Esophagus muscularis mucosa (tissue), 4 donors: ENCODE measurements at regions not wholly inside any gene's neighbourhood (a gene's known extent, or its start where the extent isn't known, plus 50 kb on each side); places are given as distances from the start of the nearest gene placed in this dataset.
"Not testable (repeated sequence)": the region's sequence is repeated elsewhere in the genome, so short reads cannot be mapped to it uniquely, and the experiment has no call there.

Experiments
- DNase-seq: peaks from one replicate; pipeline ENCODE4 v3.0.0-alpha.2; 2017; ENCODE audit errors: extremely low spot score
- H3K27ac ChIP-seq, 4 donors: fragments of 200-600 bp; sonication (generic); replicated peaks in 1 of 4; 1 replicate in 3 of 4; 2 replicates in 1 of 4; pipeline ENCODE4 v1.5.1; 2016 to 2019; ENCODE audit warnings: mild to moderate bottlenecking in 1 of 4
- H3K27me3 ChIP-seq, 4 donors: fragments of 200-600 bp; sonication (generic); one replicate each; pipeline versions ENCODE4 v1.5.1 to v1.6.0; 2016 to 2019
- H3K36me3 ChIP-seq, 4 donors: fragments of 200-600 bp; sonication (generic); one replicate each; pipeline ENCODE4 v1.5.1; 2016 to 2019
- H3K4me1 ChIP-seq, 4 donors: fragments of 200-600 bp; sonication (generic); one replicate each; pipeline ENCODE4 v1.5.1; 2016 to 2019
- H3K4me3 ChIP-seq, 4 donors: fragments of 200-600 bp; sonication (generic); 1 replicate in 2 of 4; 2 replicates in 2 of 4; pipeline ENCODE4 v1.5.1; 2016 to 2019; ENCODE audit warnings: mild to moderate bottlenecking in 4 of 4, moderate library complexity in 1 of 4
- H3K9me3 ChIP-seq, 4 donors: fragments of 200-600 bp; sonication (generic); 1 replicate in 3 of 4; 2 replicates in 1 of 4; pipeline ENCODE4 v1.5.1; 2016 to 2019
- EP300 ChIP-seq: sonication (generic); formaldehyde crosslinking; IDR thresholded peaks from one replicate; pipeline ENCODE4 v1.6.1; 2017; ENCODE audit warnings: antibody characterized with exemption
- POLR2A ChIP-seq: fragments of 450-650 bp; IDR thresholded peaks from one replicate; pipeline ENCODE4 v1.6.1; 2017; ENCODE audit warnings: antibody characterized with exemption, moderate library complexity, mild to moderate bottlenecking, low read depth
- POLR2AphosphoS5 ChIP-seq, 2 donors: sonication (generic); formaldehyde crosslinking; IDR thresholded peaks; one replicate each; pipeline ENCODE4 v1.6.1; 2017; ENCODE audit warnings: antibody characterized with exemption in 2 of 2
- WGBS: methylation state at CpG from one replicate; pipeline ENCODE4 v1.1.5; 2018; 5-methylcytosine and 5-hydroxymethylcytosine counted together
- intact Hi-C: fragments of 100-400 bp; cut with DNase I; formaldehyde crosslinking; loops from one replicate; pipeline ENCODE4 v1.15.1; 2023
- TF ChIP-seq, protein P1 (sequence below), 3 experiments: fragments of 200-600 bp in 2 of 3; fragments of 450-650 bp in 1 of 3; sonication (generic) in 2 of 3; IDR thresholded peaks; one replicate each; pipeline ENCODE4 v1.5.1; 2017 to 2019; ENCODE audit warnings: antibody characterized with exemption in 3 of 3, mild to moderate bottlenecking in 2 of 3, moderate library complexity in 1 of 3

DNA sequence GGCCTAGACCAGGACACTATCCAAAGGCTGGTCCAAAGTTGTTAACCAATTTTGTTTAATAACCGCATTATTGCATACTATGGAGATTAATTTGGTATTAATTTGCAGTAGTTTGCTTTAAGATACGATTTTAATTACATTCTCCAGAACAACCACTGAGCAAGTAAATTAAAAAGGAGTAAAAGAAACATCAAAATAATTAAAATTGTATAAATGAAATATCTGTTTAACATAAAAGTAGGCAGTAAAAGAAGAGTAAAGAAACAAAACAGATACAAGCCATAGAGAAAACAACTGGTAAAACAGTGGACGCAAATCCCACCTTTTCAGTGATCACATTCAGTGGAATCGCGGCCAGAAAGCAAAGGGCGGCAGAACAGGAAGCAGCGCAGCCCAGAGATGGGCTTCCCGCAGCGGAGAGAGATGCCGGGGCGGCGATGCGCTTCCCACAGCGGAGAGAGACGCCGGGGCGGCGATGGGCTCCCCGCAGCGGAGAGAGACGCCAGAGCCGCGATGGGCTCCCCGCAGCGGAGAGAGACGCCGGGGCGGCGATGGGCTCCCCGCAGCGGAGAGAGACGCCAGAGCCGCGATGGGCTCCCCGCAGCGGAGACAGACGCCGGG is 176.8 kb downstream of the RTP5 start:
- DNase-seq, result no peak
- Histone ChIP-seq H3K36me3 (no peaks in the 10 kb centered on the region), H3K4me3 (no peak overlapping the region), H3K9me3 (no peaks in the 10 kb centered on the region), H3K27me3 (peaks cover 0 to 70% (median 6%) of the 10 kb centered on the region in 4 donors), H3K4me1 (no peaks in the 10 kb centered on the region), H3K27ac (no peak overlapping the region)
- TF ChIP-seq, protein P1, sequence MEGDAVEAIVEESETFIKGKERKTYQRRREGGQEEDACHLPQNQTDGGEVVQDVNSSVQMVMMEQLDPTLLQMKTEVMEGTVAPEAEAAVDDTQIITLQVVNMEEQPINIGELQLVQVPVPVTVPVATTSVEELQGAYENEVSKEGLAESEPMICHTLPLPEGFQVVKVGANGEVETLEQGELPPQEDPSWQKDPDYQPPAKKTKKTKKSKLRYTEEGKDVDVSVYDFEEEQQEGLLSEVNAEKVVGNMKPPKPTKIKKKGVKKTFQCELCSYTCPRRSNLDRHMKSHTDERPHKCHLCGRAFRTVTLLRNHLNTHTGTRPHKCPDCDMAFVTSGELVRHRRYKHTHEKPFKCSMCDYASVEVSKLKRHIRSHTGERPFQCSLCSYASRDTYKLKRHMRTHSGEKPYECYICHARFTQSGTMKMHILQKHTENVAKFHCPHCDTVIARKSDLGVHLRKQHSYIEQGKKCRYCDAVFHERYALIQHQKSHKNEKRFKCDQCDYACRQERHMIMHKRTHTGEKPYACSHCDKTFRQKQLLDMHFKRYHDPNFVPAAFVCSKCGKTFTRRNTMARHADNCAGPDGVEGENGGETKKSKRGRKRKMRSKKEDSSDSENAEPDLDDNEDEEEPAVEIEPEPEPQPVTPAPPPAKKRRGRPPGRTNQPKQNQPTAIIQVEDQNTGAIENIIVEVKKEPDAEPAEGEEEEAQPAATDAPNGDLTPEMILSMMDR (IDR thresholded peaks at IDR 0.05), result no peak
- TF ChIP-seq POLR2AphosphoS5 (IDR thresholded peaks at IDR 0.05), result no peak
- intact Hi-C loops, result no loop called here
- 47% methylated on average over 19 of the region's 38 CpGs for WGBS

DNA sequence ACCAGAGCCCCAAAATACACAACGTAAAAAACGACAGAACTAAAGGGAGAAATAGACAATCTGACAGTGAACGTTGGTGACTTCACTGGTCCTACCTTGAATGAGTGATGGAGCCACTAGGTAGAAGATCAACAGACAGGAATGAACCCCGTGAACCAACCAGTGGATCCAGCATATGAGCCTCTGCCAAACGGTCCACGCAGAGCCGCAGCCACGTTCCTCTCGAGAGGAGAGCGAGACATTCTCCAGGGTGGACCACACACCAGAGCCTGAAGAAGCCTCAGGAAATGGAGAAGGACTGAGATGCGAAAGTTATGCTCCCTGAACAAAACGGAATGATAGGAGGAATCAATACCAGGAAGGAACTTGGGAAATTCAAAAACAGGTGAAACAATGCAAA is 178.4 kb downstream of the RTP5 start:
- Histone ChIP-seq H3K4me3 (no peak overlapping the region), H3K27ac (no peak overlapping the region), H3K4me1 (no peaks in the 10 kb centered on the region), H3K27me3 (peaks cover 0 to 60% (median 6%) of the 10 kb centered on the region in 4 donors), H3K9me3 (no peaks in the 10 kb centered on the region), H3K36me3 (no peaks in the 10 kb centered on the region)
- TF ChIP-seq, protein P1 (IDR thresholded peaks at IDR 0.05), result no peak
- TF ChIP-seq POLR2AphosphoS5 (IDR thresholded peaks at IDR 0.05) (no peak), POLR2A (no peak), EP300 (no peak)
- WGBS, result 81% methylated on average over 12 of the region's 12 CpGs
- DNase-seq, result no peak
- intact Hi-C loops, result no loop called here

DNA sequence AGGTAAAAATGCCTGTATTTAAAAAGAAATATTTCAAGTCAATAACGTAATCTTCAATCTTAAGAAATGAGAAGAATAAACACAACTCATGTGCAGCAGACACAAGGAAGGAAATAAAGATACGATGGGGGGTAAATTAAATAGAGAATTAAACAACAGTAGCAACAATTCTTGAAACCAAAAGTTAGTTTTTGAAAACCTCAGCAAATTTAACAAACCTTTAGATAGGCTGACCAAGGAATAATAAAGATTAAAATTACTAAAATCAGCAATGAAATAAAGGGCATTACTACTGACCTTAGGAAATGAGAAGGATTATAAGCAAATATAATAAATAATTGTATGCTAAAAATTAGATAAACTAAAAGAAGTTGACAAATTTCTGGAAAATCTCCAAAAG is 178.9 kb downstream of the RTP5 start:
- Histone ChIP-seq H3K27me3 (peaks cover 0 to 54% (median 5%) of the 10 kb centered on the region in 4 donors), H3K36me3 (no peaks in the 10 kb centered on the region), H3K4me1 (no peaks in the 10 kb centered on the region), H3K4me3 (no peak overlapping the region), H3K9me3 (no peaks in the 10 kb centered on the region), H3K27ac (no peak overlapping the region)
- no peak for DNase-seq
- 81% methylated on average over 2 of the region's 2 CpGs for WGBS
- TF ChIP-seq EP300 (no peak), POLR2A (no peak), POLR2AphosphoS5 (IDR thresholded peaks at IDR 0.05) (no peak)
- TF ChIP-seq, protein P1 (IDR thresholded peaks at IDR 0.05), result no peak
- intact Hi-C loops, result no loop called here

DNA sequence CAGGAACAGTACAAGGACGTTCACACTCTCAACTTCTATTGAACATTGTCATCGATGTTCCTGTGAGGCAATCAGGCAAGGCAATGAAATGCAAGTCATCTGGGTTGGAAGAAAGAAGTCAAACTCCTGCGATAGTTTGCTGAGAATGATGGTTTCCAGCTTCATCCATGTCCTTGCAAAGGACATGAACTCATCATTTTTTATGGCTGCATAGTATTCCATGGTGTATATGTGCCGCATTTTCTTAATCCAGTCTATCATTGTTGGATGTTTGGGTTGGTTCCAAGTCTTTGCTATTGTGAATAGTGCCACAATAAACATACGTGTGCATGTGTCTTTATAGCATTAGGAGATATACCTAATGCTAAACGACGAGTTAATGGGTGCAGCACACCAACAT is 180.0 kb downstream of the RTP5 start:
- H3K4me1 ChIP-seq, H3K27ac ChIP-seq, H3K36me3 ChIP-seq, H3K9me3 ChIP-seq, H3K4me3 ChIP-seq, DNase-seq, intact Hi-C loops: not testable (repeated sequence)
- WGBS, result 98% methylated on average over 7 of the region's 7 CpGs
- H3K27me3 ChIP-seq, result peaks cover 0 to 52% (median 3%) of the 10 kb centered on the region in 4 donors

DNA sequence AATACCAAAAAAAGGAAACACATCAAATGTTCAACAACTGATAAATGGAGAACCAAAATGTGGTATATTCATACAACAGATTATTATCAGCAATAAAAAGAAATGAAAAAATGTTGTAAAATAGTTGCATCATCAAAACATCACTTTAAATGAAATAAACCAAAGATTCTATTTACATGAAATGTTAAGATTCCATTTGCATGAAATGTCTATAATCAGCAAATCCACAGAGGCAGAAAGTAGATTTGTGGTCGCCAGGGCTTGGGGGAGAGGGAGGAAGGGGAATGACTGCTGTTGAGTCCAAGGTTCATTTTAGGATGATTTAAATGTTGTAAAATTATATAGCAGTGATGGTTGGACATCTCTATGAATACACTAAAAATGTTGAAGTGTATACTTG is 181.9 kb downstream of the RTP5 start:
- H3K9me3 ChIP-seq, result no peaks in the 10 kb centered on the region
- WGBS, result 41% methylated on average over 1 of the region's 1 CpG
- H3K27me3 ChIP-seq, result peaks cover 0 to 47% (median 1%) of the 10 kb centered on the region in 4 donors
- no peak for DNase-seq
- H3K4me1 ChIP-seq, result no peaks in the 10 kb centered on the region
- TF ChIP-seq POLR2A (no peak), EP300 (no peak), POLR2AphosphoS5 (IDR thresholded peaks at IDR 0.05) (no peak)
- TF ChIP-seq, protein P1 (IDR thresholded peaks at IDR 0.05), result no peak
- H3K27ac ChIP-seq, result no peak overlapping the region
- intact Hi-C loops, result no loop called here
- no peak overlapping the region for H3K4me3 ChIP-seq
- no peaks in the 10 kb centered on the region for H3K36me3 ChIP-seq
